Erythroblast (primary cell): ENCODE measurements at regions not wholly inside any gene's neighbourhood (a gene's known extent, or its start where the extent isn't known, plus 50 kb on each side); places are given as distances from the start of the nearest gene placed in this dataset.

Experiments
- GATA1 ChIP-seq: IDR thresholded peaks from 2 replicates; pipeline ENCODE4 v1.6.1; 2011; ENCODE audit warnings: low read depth, mild to moderate bottlenecking, control low read depth, low read length, moderate library complexity
- POLR2A ChIP-seq: IDR thresholded peaks from 2 replicates; pipeline ENCODE4 v1.6.1; 2011; ENCODE audit warnings: mild to moderate bottlenecking, low read length

GRCh38 chr5:124433170-124433569, 313.3 kb downstream of the ZNF608 start:
- no peak for TF ChIP-seq POLR2A
- no peak for TF ChIP-seq GATA1
